Skeletal muscle tissue (tissue), 3 donors: ENCODE measurements at regions not wholly inside any gene's neighbourhood (a gene's known extent, or its start where the extent isn't known, plus 50 kb on each side); places are given as distances from the start of the nearest gene placed in this dataset.
"Not testable (repeated sequence)": the region's sequence is repeated elsewhere in the genome, so short reads cannot be mapped to it uniquely, and the experiment has no call there.

Experiments
- H3K27ac ChIP-seq: one replicate; pipeline ENCODE4 v1.7.0; 2013; ENCODE audit warnings: mild to moderate bottlenecking, low read depth, low read length, inconsistent platforms
- H3K27me3 ChIP-seq, 3 donors: one replicate each; pipeline ENCODE4 v1.7.0; 2013; ENCODE audit warnings: low read length in 3 of 3; ENCODE audit not compliant: control insufficient read depth in 3 of 3, insufficient read depth in 3 of 3
- H3K36me3 ChIP-seq, 3 donors: one replicate each; pipeline ENCODE4 v1.7.0; 2013; ENCODE audit warnings: low read length in 3 of 3; ENCODE audit not compliant: control insufficient read depth in 3 of 3, insufficient read depth in 3 of 3
- H3K4me1 ChIP-seq, 3 donors: one replicate each; pipeline ENCODE4 v1.7.0; 2013; ENCODE audit warnings: low read length in 3 of 3, mild to moderate bottlenecking in 3 of 3; ENCODE audit not compliant: control insufficient read depth in 3 of 3, insufficient read depth in 3 of 3
- H3K4me3 ChIP-seq, 3 donors: one replicate each; pipeline ENCODE4 v1.7.0; 2013; ENCODE audit warnings: low read length in 3 of 3
- H3K9ac ChIP-seq, 3 donors: one replicate each; pipeline ENCODE4 v1.7.0; 2013; ENCODE audit warnings: low read length in 3 of 3, mild to moderate bottlenecking in 3 of 3, moderate library complexity in 2 of 3, low read depth in 1 of 3
- H3K9me3 ChIP-seq, 3 donors: one replicate each; pipeline ENCODE4 v1.7.0; 2013; ENCODE audit warnings: low read length in 3 of 3; ENCODE audit not compliant: control insufficient read depth in 3 of 3
- donor health status: Osteomylitis.

GRCh38 chr3:137669519-137670060 lies 94.5 kb upstream of the SOX14 start:
- no peak overlapping the region for H3K27ac ChIP-seq
- peaks cover 0 to 4% (median 0%) of the 10 kb centered on the region in 3 donors for H3K9me3 ChIP-seq
- H3K4me3 ChIP-seq, result no peak overlapping the region
- H3K9ac ChIP-seq, result no peak overlapping the region
- no peaks in the 10 kb centered on the region for H3K4me1 ChIP-seq
- no peaks in the 10 kb centered on the region for H3K27me3 ChIP-seq
- no peaks in the 10 kb centered on the region for H3K36me3 ChIP-seq

GRCh38 chr3:137687181-137687879 lies 76.8 kb upstream of the SOX14 start:
- Histone ChIP-seq H3K9me3 (no peaks in the 10 kb centered on the region), H3K27me3 (no peaks in the 10 kb centered on the region), H3K4me3 (no peak overlapping the region), H3K27ac (no peak overlapping the region), H3K36me3 (no peaks in the 10 kb centered on the region), H3K9ac (no peak overlapping the region), H3K4me1 (no peaks in the 10 kb centered on the region)

GRCh38 chr3:137692803-137693431 lies 71.2 kb upstream of the SOX14 start:
- Histone ChIP-seq H3K4me3 (no peak overlapping the region), H3K36me3 (no peaks in the 10 kb centered on the region), H3K9me3 (no peaks in the 10 kb centered on the region), H3K27me3 (no peaks in the 10 kb centered on the region), H3K4me1 (no peaks in the 10 kb centered on the region), H3K27ac (no peak overlapping the region), H3K9ac (no peak overlapping the region)

- Histone ChIP-seq H3K4me1 (no peaks in the 10 kb centered on the region), H3K36me3 (no peaks in the 10 kb centered on the region)
Measured at GRCh38 chr3:137693791-137694190, 70.3 kb upstream of the SOX14 start.

GRCh38 chr3:137694836-137695235 lies 69.3 kb upstream of the SOX14 start:
- no peaks in the 10 kb centered on the region for H3K9me3 ChIP-seq
- H3K4me3 ChIP-seq, result no peak overlapping the region
- no peaks in the 10 kb centered on the region for H3K4me1 ChIP-seq
- H3K27me3 ChIP-seq, result no peaks in the 10 kb centered on the region
- no peak overlapping the region for H3K9ac ChIP-seq
- no peaks in the 10 kb centered on the region for H3K36me3 ChIP-seq
- H3K27ac ChIP-seq, result no peak overlapping the region

More at GRCh38 chr3:137693791-137694190, 70.3 kb upstream of the SOX14 start:
- no peak overlapping the region for H3K4me3 ChIP-seq
- no peak overlapping the region for H3K27ac ChIP-seq
- no peaks in the 10 kb centered on the region for H3K9me3 ChIP-seq
- no peaks in the 10 kb centered on the region for H3K27me3 ChIP-seq
- no peak overlapping the region for H3K9ac ChIP-seq

- no peaks in the 10 kb centered on the region for H3K36me3 ChIP-seq
- H3K9ac ChIP-seq, result no peak overlapping the region
- H3K4me1 ChIP-seq, result no peaks in the 10 kb centered on the region
- no peak overlapping the region for H3K27ac ChIP-seq
- no peak overlapping the region for H3K4me3 ChIP-seq
- no peaks in the 10 kb centered on the region for H3K27me3 ChIP-seq
- no peaks in the 10 kb centered on the region for H3K9me3 ChIP-seq
Measured at GRCh38 chr3:137695351-137695750, 68.8 kb upstream of the SOX14 start.

- Histone ChIP-seq H3K27me3 (no peaks in the 10 kb centered on the region), H3K27ac (no peak overlapping the region), H3K4me1 (no peaks in the 10 kb centered on the region), H3K36me3 (no peaks in the 10 kb centered on the region), H3K4me3 (no peak overlapping the region), H3K9me3 (no peaks in the 10 kb centered on the region), H3K9ac (no peak overlapping the region)
Measured at GRCh38 chr3:137709011-137709601, 55.0 kb upstream of the SOX14 start.

- H3K9ac ChIP-seq, H3K4me1 ChIP-seq, H3K36me3 ChIP-seq, H3K27me3 ChIP-seq, H3K9me3 ChIP-seq, H3K27ac ChIP-seq, H3K4me3 ChIP-seq: not testable (repeated sequence)
Measured at GRCh38 chr3:137713965-137714364, 50.1 kb upstream of the SOX14 start.
